ENCODE measurements at regions not wholly inside any gene's neighbourhood (a gene's known extent, or its start where the extent isn't known, plus 50 kb on each side); places are given as distances from the start of the nearest gene placed in this dataset.

DNA sequence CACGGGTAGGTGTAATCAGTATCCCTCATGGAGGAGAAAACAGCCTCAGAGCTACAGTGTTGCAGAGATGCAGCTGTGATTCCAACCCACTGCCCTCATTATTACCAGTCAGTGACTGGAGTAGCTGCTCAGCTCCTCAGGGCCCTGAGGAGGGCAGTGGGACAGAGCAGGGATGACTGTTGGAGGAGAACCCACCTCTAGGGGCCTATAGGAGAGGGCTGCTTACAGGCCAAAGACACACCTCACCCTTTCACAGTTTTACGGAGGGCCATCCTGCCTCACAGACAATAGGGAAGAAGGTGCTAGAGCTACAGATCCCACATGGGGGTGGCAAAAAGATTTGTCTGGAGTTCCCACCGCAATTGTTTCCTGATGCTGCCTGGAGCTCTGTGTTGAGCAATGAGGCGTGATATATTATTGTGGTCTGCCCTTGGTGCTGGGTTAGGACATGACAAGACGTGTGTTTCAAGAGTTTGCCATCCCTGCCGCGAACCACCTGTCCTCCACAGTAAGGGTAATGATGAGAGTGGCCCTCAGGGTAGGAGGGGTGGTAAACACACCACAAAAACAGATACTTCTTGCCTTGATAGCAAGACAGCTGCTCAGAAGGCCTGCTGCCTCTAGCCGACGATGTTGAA, 140.5 kb upstream of the TPM1 start:
- TF ChIP-seq, protein P1, sequence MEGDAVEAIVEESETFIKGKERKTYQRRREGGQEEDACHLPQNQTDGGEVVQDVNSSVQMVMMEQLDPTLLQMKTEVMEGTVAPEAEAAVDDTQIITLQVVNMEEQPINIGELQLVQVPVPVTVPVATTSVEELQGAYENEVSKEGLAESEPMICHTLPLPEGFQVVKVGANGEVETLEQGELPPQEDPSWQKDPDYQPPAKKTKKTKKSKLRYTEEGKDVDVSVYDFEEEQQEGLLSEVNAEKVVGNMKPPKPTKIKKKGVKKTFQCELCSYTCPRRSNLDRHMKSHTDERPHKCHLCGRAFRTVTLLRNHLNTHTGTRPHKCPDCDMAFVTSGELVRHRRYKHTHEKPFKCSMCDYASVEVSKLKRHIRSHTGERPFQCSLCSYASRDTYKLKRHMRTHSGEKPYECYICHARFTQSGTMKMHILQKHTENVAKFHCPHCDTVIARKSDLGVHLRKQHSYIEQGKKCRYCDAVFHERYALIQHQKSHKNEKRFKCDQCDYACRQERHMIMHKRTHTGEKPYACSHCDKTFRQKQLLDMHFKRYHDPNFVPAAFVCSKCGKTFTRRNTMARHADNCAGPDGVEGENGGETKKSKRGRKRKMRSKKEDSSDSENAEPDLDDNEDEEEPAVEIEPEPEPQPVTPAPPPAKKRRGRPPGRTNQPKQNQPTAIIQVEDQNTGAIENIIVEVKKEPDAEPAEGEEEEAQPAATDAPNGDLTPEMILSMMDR (conservative IDR thresholded peaks at IDR 0.05; ENCODE audit: low read length): no peak
- no peak for TF ChIP-seq EZH2phosphoT487 (IDR thresholded peaks at IDR 0.05; ENCODE audit: borderline replicate concordance, low read depth, low read length)
